M059J (cell line): ENCODE measurements at regions not wholly inside any gene's neighbourhood (a gene's known extent, or its start where the extent isn't known, plus 50 kb on each side); places are given as distances from the start of the nearest gene placed in this dataset.
"Not testable (repeated sequence)": the region's sequence is repeated elsewhere in the genome, so short reads cannot be mapped to it uniquely, and the experiment has no call there.

Source experiments
- DNase-seq: peaks from one replicate; pipeline ENCODE4 v3.0.0-alpha.2; 2012; ENCODE audit warnings: low read depth

DNA sequence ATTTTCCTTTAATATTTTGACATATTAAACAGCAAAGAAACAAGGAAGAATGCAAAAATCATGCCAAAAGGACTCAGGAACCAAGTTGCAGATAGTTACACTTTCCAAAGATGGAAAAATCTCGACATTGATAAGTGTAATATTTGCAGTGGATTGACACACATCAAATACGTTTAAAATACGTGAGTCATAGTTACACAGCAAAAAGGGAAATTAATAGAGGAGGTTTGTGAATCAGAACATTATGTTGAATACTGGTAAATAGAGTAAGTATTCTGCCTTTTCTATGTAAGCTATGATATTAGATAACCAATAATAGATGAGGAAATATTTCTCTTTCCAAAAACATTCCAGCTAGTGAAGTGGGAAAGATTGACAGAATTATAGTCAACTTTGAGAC lies 1761.3 kb upstream of the IGFBP7 start:
- DNase-seq = no peak

DNA sequence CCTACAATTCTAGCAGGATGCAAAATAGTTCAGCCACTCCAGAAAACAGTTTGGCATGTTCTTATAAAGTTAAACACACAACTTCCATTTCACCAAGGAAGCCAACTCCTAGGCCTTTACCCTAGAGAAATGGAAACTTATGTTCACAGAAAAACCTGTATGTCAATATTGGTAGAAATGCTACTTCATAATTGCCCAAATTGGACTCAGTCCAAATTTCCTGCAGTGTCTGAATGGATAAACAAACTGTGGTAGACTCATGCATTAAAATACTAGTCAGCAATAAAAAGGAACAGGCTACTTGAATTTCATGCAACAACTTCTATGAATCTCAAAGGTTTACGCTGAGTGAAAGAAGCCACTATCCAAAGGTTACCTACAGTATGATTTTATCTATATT lies 1738.8 kb upstream of the IGFBP7 start:
- no peak for DNase-seq

DNA sequence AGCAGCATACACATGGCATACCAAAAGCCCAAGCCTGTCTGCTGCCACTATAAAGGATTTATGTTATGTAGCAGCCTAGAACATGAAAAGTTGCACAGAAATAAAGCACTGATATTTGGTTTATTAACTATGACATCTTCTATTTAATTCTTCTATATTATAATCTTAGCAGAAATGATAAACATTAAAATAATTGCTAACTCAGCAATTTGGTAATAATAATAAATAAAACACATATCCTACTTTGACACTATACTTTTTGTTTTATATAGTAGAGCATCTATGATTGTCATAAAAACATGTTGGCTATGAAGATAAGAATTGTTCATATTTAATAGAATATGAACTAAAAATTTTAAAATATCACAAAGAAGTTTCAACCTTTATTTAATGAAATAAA lies 1733.3 kb upstream of the IGFBP7 start:
- no peak for DNase-seq

GRCh38 chr4:58833126-58833525 lies 1722.9 kb upstream of the IGFBP7 start:
- DNase-seq = no peak

DNA sequence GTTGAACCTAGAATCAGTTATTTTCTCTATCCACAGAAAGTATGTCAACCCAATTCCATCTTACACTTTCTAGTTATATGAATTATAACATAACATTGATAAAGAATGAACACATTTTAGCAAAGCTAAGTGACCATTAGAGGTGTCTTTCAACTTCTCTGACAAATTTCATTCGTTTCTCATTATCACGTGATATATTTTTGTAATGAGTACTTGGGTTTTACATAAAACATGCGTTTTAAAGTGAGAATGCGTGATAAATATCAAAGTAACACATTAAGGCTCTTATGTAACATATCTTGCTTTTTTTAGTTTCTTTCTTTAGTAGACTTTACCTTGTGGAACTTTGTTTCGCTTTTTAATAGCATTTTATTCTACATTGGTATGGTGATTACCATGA lies 1715.1 kb upstream of the IGFBP7 start:
- no peak for DNase-seq

GRCh38 chr4:58818560-58818959 lies 1708.4 kb upstream of the IGFBP7 start:
- DNase-seq = not testable (repeated sequence)

DNA sequence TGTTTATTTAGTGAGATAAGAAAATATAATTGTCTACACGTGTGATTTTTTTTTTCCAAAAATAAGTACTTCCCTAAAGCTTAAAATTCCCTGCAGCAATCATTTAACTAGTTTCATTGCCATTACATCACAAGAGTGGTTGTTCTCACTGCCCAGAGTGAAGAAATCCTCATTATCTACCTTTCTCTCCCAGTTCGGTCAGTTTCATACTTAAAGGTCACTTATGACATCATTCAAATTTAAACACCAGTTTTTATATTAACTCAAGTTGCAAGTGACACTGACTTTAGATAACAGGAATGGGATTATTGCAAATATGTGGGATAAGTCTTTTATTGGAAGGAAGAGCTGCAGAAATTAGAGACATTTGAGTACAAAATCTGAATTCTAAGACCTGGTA lies 1699.8 kb upstream of the IGFBP7 start:
- DNase-seq = no peak

- DNase-seq = no peak
These were observed 1699.2 kb upstream of the IGFBP7 start for GRCh38 chr4:58809366-58809765.

GRCh38 chr4:58808817-58809216 lies 1698.6 kb upstream of the IGFBP7 start:
- DNase-seq = no peak

GRCh38 chr4:58807843-58808615 lies 1697.8 kb upstream of the IGFBP7 start:
- no peak for DNase-seq

DNA sequence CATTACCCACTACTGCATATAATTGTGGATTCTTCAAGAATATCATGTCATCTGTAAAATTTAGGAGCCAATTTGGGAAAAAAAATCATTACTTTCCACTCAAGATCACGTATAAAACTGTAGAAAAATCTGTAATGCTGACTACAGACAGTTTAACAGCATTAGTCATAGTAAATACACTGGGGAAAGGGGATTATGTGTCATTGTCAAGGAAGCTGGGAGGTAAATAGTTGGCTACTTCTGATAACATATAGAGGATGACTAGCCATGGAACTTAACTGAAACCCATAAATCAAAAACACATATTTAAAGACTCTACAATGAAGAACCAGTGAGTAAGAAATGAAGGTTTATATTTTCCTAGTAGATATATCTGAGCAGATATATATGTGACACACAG lies 1666.4 kb upstream of the IGFBP7 start:
- peak; percentile 3 for DNase-seq

DNA sequence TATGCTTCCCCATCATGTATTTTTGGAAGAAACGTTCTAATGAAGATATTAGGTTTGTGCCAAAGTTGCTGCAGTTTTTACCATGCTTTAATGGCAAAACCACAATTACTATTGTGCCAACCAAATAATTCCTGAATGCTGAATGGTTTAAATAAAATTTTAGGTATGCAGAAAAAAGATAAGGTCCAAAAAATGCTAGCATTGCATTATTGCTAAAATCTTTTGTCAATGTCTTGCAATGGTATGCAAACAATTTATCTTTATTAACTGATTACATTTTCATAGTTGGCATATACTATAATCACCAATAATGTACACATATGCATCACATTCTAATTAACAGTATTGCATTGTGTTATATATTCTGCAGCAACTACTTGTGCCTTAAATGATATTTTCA lies 1657.4 kb upstream of the IGFBP7 start:
- DNase-seq = no peak

GRCh38 chr4:58766763-58767162 lies 1656.6 kb upstream of the IGFBP7 start:
- DNase-seq = no peak

- DNase-seq = no peak
These were observed 1651.4 kb upstream of the IGFBP7 start for GRCh38 chr4:58761563-58761962.

DNA sequence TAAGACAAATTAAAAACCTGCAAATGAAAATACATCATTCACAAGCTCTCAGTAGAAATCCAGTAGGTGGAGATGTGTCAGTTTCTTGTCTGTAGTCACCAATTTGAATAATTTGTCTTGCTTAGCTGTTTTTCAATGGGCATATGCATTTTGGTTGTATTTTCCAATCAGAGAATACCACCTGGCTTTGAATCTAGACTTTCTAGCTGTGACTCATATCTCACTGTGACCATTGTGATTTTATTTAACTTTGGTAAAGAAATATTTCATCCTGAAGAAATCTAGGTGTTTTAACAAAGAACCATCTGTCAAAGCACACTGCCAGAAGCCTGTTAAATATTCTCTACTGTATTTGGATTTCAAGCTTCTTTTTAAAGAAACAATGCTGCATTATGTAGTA lies 1650.6 kb upstream of the IGFBP7 start:
- DNase-seq = no peak

- DNase-seq = no peak
These were observed 1649.9 kb upstream of the IGFBP7 start for GRCh38 chr4:58760100-58760499.

- DNase-seq = no peak
These were observed 1639.0 kb upstream of the IGFBP7 start for GRCh38 chr4:58749206-58749605.

- DNase-seq = no peak
These were observed 1630.7 kb upstream of the IGFBP7 start for GRCh38 chr4:58740897-58741296.

DNA sequence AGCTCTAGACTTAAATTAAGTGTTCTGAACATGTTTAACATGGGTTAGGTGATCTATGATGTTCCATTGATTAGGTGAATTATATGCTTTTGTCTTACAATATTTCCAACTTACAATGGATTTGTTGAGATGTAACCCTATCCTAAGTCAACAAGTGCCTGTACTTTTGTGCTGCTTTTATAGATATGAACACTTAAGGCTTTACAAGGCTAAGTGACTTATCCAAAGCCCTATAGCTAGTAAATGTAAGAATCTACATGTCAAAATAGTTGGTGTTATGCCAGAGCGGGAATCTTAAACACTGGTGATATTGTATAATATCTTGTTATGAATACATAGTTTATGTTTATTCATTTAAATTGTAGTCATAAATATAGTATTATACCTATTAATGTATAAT lies 1629.1 kb upstream of the IGFBP7 start:
- DNase-seq = no peak

GRCh38 chr4:58738375-58738774 lies 1628.2 kb upstream of the IGFBP7 start:
- no peak for DNase-seq

GRCh38 chr4:58734030-58734674 lies 1624.0 kb upstream of the IGFBP7 start:
- no peak for DNase-seq

DNA sequence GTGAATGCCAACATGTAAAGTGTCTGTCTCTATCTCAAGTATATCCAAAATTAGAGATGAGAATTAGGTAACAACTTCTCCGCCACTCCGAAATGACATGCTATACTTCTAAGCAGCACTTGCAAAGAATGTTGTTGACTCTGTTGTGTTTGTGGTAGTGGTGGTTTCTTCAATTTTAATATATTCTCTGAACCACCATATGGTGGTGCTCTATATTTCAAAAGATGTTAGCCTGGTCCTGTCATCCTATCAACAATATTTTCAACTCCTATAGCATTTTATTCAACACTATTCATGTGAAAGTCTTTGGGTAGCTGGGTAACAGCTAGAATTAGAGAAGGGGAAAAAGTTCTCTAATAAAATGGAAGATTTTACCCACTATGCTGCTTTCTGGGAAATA lies 1622.8 kb upstream of the IGFBP7 start:
- DNase-seq = no peak

- DNase-seq = no peak
These were observed 1613.8 kb upstream of the IGFBP7 start for GRCh38 chr4:58723954-58724353.

- DNase-seq = no peak
These were observed 1600.9 kb upstream of the IGFBP7 start for GRCh38 chr4:58711039-58711438.
